ENCODE measurements at regions not wholly inside any gene's neighbourhood (a gene's known extent, or its start where the extent isn't known, plus 50 kb on each side); places are given as distances from the start of the nearest gene placed in this dataset.
"Not testable (repeated sequence)": the region's sequence is repeated elsewhere in the genome, so short reads cannot be mapped to it uniquely, and the experiment has no call there.

GRCh38 chr13:73301622-73302021, 242.8 kb downstream of the KLF5 start:
- DNase-seq (ENCODE audit: low read depth): not testable (repeated sequence)

GRCh38 chr13:73300718-73301425, 242.1 kb downstream of the KLF5 start:
- DNase-seq (ENCODE audit: low read depth): no peak

- DNase-seq (ENCODE audit: low read depth): no peak
These were observed 241.0 kb downstream of the KLF5 start for GRCh38 chr13:73299787-73300186.

- no peak for DNase-seq (ENCODE audit: low read depth)
These were observed 235.2 kb downstream of the KLF5 start for GRCh38 chr13:73293913-73294523.

- DNase-seq (ENCODE audit: low read depth): no peak
These were observed 233.3 kb downstream of the KLF5 start for GRCh38 chr13:73292127-73292526.

- no peak for DNase-seq (ENCODE audit: low read depth)
These were observed 232.0 kb downstream of the KLF5 start for GRCh38 chr13:73290844-73291243.

- DNase-seq (ENCODE audit: low read depth): no peak
These were observed 229.8 kb downstream of the KLF5 start for GRCh38 chr13:73288596-73288995.

- DNase-seq (ENCODE audit: low read depth): no peak
These were observed 229.0 kb downstream of the KLF5 start for GRCh38 chr13:73287831-73288230.

- no peak for DNase-seq (ENCODE audit: low read depth)
These were observed 228.3 kb downstream of the KLF5 start for GRCh38 chr13:73286942-73287620.

GRCh38 chr13:73286177-73286576, 227.4 kb downstream of the KLF5 start:
- no peak for DNase-seq (ENCODE audit: low read depth)

GRCh38 chr13:73284081-73284874, 225.5 kb downstream of the KLF5 start:
- no peak for DNase-seq (ENCODE audit: low read depth)

- DNase-seq (ENCODE audit: low read depth): no peak
These were observed 224.8 kb downstream of the KLF5 start for GRCh38 chr13:73283636-73284035.

- DNase-seq (ENCODE audit: low read depth): no peak
These were observed 222.9 kb downstream of the KLF5 start for GRCh38 chr13:73281746-73282145.

GRCh38 chr13:73278186-73278585, 219.4 kb downstream of the KLF5 start:
- DNase-seq (ENCODE audit: low read depth): no peak

- DNase-seq (ENCODE audit: low read depth): no peak
These were observed 216.4 kb downstream of the KLF5 start for GRCh38 chr13:73275163-73275562.

GRCh38 chr13:73274147-73274546, 215.3 kb downstream of the KLF5 start:
- no peak for DNase-seq (ENCODE audit: low read depth)

- peak; percentile 34 for DNase-seq (ENCODE audit: low read depth)
These were observed 214.9 kb downstream of the KLF5 start for GRCh38 chr13:73273745-73274144.

GRCh38 chr13:73273276-73273675, 214.5 kb downstream of the KLF5 start:
- DNase-seq (ENCODE audit: low read depth): no peak

GRCh38 chr13:73272831-73273230, 214.0 kb downstream of the KLF5 start:
- no peak for DNase-seq (ENCODE audit: low read depth)

- peak; percentile 69 for DNase-seq (ENCODE audit: low read depth)
These were observed 209.5 kb downstream of the KLF5 start for GRCh38 chr13:73268306-73268705.

- DNase-seq (ENCODE audit: low read depth): no peak
These were observed 207.9 kb downstream of the KLF5 start for GRCh38 chr13:73266640-73267180.

Data from RPMI7951 (cell line).